ENCODE measurements at regions not wholly inside any gene's neighbourhood (a gene's known extent, or its start where the extent isn't known, plus 50 kb on each side); places are given as distances from the start of the nearest gene placed in this dataset.
A peak's percentile ranks its signal among the peaks of the same experiment; 100 is the strongest.

DNA sequence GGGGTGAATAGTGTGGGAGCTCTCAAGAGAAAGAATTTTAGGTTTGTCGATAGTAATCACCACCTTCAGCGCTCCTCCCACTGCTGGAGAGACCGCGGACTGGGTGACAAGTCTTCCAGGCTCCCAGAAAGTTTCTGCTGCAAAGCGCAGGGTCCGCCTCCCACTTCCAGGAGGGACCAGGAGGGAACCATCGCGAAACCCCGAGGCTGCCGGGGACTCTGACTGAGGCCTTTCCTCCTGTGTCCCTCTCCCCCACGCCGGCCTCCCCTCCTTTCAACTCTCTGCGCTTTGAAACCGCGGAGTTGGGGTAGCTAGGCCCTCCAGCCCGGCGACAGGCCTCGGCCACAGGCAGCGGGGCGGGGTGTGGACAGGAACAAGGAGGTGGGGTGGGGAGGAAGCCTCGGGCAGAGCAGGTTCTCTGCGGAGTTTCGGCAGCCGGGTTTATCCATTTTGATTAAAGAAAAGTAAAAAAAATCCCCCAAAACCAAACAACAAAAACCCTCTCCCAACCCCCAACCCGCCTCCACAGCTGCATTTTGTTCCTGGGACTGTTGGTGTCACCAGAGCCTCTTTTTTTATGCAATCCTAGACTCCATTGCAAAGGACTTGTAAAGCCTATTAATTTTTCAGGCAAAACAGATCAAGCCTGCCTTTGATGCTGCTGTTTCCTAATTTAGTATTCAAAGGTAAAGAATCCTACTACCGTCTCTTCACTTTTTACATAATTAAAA, 157.2 kb downstream of the TM9SF2 start:
- Histone ChIP-seq H2BK120ac (ENCODE audit: low read depth, low read length, poor library complexity, severe bottlenecking) (no peak overlapping the region), H3K79me2 (ENCODE audit: insufficient read depth, low read length) (no peaks in the 10 kb centered on the region)

More for the DNA sequence above, 157.2 kb downstream of the TM9SF2 start:
- TF ChIP-seq, protein P1, sequence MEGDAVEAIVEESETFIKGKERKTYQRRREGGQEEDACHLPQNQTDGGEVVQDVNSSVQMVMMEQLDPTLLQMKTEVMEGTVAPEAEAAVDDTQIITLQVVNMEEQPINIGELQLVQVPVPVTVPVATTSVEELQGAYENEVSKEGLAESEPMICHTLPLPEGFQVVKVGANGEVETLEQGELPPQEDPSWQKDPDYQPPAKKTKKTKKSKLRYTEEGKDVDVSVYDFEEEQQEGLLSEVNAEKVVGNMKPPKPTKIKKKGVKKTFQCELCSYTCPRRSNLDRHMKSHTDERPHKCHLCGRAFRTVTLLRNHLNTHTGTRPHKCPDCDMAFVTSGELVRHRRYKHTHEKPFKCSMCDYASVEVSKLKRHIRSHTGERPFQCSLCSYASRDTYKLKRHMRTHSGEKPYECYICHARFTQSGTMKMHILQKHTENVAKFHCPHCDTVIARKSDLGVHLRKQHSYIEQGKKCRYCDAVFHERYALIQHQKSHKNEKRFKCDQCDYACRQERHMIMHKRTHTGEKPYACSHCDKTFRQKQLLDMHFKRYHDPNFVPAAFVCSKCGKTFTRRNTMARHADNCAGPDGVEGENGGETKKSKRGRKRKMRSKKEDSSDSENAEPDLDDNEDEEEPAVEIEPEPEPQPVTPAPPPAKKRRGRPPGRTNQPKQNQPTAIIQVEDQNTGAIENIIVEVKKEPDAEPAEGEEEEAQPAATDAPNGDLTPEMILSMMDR (conservative IDR thresholded peaks at IDR 0.05), result peak; percentile 65
- H4K91ac ChIP-seq (ENCODE audit: insufficient read length, low read depth, low read length), result no peak overlapping the region
- no peak overlapping the region; the same call in 1 of the 2 replicates for H3K4ac ChIP-seq (ENCODE audit: low read depth, low read length)
- H2BK20ac ChIP-seq (ENCODE audit: low read depth, low read length, poor library complexity, severe bottlenecking), result no peak overlapping the region
- H2AK5ac ChIP-seq (ENCODE audit: insufficient read length, low read length), result no peak overlapping the region
- H3K4me2 ChIP-seq (ENCODE audit: insufficient read depth, insufficient read length, low read length), result peak overlapping the region; percentile 1
- H3K9me3 ChIP-seq (ENCODE audit: control insufficient read depth, low read depth, low read length), result no peaks in the 10 kb centered on the region
- Mint-ChIP-seq H3K27me3 (ENCODE audit: low read depth) (no peaks in the 10 kb centered on the region), H3K9me3 (no peaks in the 10 kb centered on the region), H3K27ac (peak overlapping the region; percentile 66 to 98 (median 95)), H3K4me3 (peak overlapping the region; percentile 38 to 68), H3K36me3 (ENCODE audit: insufficient read depth in 1 of 3, low read depth in 3 of 3) (no peaks in the 10 kb centered on the region), H3K4me1 (peaks cover 73% of the 10 kb centered on the region in 2 experiments)
- peak overlapping the region; percentile 79; the same call in 1 of the 2 replicates for H3K14ac ChIP-seq (ENCODE audit: insufficient read depth, low read length)
- H3K23ac ChIP-seq (ENCODE audit: insufficient read length, low read depth, low read length), result no peak overlapping the region
- no peaks in the 10 kb centered on the region for H3K79me1 ChIP-seq (ENCODE audit: insufficient read depth, low read depth, low read length, poor library complexity, severe bottlenecking)
- no peaks in the 10 kb centered on the region for H3K23me2 ChIP-seq (ENCODE audit: insufficient read length, low read depth, low read length, poor library complexity, severe bottlenecking)
- no peak overlapping the region for H4K5ac ChIP-seq (ENCODE audit: insufficient read length, low read depth, low read length)
- no peaks in the 10 kb centered on the region for H4K20me1 ChIP-seq (ENCODE audit: control insufficient read depth, insufficient read depth, insufficient read length)
- H2BK15ac ChIP-seq (ENCODE audit: low read depth, low read length), result no peak overlapping the region
- peaks cover 18% of the 10 kb centered on the region for H3K4me1 ChIP-seq (ENCODE audit: insufficient read depth, low read length)
- no peak overlapping the region for H2BK5ac ChIP-seq (ENCODE audit: insufficient read length, low read length)
- no peak overlapping the region for H3K56ac ChIP-seq (ENCODE audit: insufficient read length, low read depth, low read length)
- no peaks in the 10 kb centered on the region for H3K27me3 ChIP-seq (ENCODE audit: insufficient read depth, low read length)
- DNase-seq, result peak; percentile 81
- peak overlapping the region; percentile 2 for H3K27ac ChIP-seq (ENCODE audit: insufficient read length, low read depth, low read length)
- H2BK12ac ChIP-seq (ENCODE audit: insufficient read length, low read depth, low read length), result no peak overlapping the region
- no peak overlapping the region for H4K8ac ChIP-seq (replicated peaks; ENCODE audit: insufficient read length, low read depth, low read length)
- no peak overlapping the region for H3K9ac ChIP-seq (ENCODE audit: extremely low read depth, insufficient read length, low read length)
- no peak overlapping the region for H2AFZ ChIP-seq (ENCODE audit: low read length)
- H3K18ac ChIP-seq (ENCODE audit: insufficient read length, low read depth, low read length), result peak overlapping the region; percentile 3
- H3T11ph ChIP-seq (ENCODE audit: low read length), result no peak overlapping the region
- no CpG with 5 or more reads among the region's 26 CpGs for WGBS (ENCODE audit: extremely low coverage, insufficient read length, low lambda C conversion rate)

Measured in H9 (cell line).